ENCODE measurements at regions not wholly inside any gene's neighbourhood (a gene's known extent, or its start where the extent isn't known, plus 50 kb on each side); places are given as distances from the start of the nearest gene placed in this dataset.
A peak's percentile ranks its signal among the peaks of the same experiment; 100 is the strongest.

- no peak for DNase-seq (ENCODE audit: low read depth)
These were observed 309.4 kb upstream of the TMTC1 start for GRCh38 chr12:30092983-30093617.

GRCh38 chr12:30090258-30090657, 306.5 kb upstream of the TMTC1 start:
- DNase-seq (ENCODE audit: low read depth) = no peak

- no peak for DNase-seq (ENCODE audit: low read depth)
These were observed 304.7 kb upstream of the TMTC1 start for GRCh38 chr12:30088259-30088995.

- DNase-seq (ENCODE audit: low read depth) = no peak
These were observed 298.6 kb upstream of the TMTC1 start for GRCh38 chr12:30082381-30082780.

- DNase-seq (ENCODE audit: low read depth) = no peak
These were observed 291.2 kb upstream of the TMTC1 start for GRCh38 chr12:30074916-30075315.

GRCh38 chr12:30072824-30073223, 289.1 kb upstream of the TMTC1 start:
- no peak for DNase-seq (ENCODE audit: low read depth)

GRCh38 chr12:30067146-30067545, 283.4 kb upstream of the TMTC1 start:
- no peak for DNase-seq (ENCODE audit: low read depth)

- DNase-seq (ENCODE audit: low read depth) = no peak
These were observed 281.2 kb upstream of the TMTC1 start for GRCh38 chr12:30064906-30065305.

- no peak for DNase-seq (ENCODE audit: low read depth)
These were observed 279.7 kb upstream of the TMTC1 start for GRCh38 chr12:30063435-30063945.

- no peak for DNase-seq (ENCODE audit: low read depth)
These were observed 264.6 kb upstream of the TMTC1 start for GRCh38 chr12:30048371-30048770.

GRCh38 chr12:30047516-30048254, 263.9 kb upstream of the TMTC1 start:
- no peak for DNase-seq (ENCODE audit: low read depth)

GRCh38 chr12:30046376-30046775, 262.6 kb upstream of the TMTC1 start:
- no peak for DNase-seq (ENCODE audit: low read depth)

GRCh38 chr12:30045171-30045570, 261.4 kb upstream of the TMTC1 start:
- DNase-seq (ENCODE audit: low read depth) = no peak

- no peak for DNase-seq (ENCODE audit: low read depth)
These were observed 260.5 kb upstream of the TMTC1 start for GRCh38 chr12:30044206-30044605.

- DNase-seq (ENCODE audit: low read depth) = no peak
These were observed 259.6 kb upstream of the TMTC1 start for GRCh38 chr12:30043151-30043847.

GRCh38 chr12:30041096-30041495, 257.4 kb upstream of the TMTC1 start:
- no peak for DNase-seq (ENCODE audit: low read depth)

- DNase-seq (ENCODE audit: low read depth) = no peak
These were observed 247.1 kb upstream of the TMTC1 start for GRCh38 chr12:30030693-30031374.

GRCh38 chr12:30026621-30027234, 243.0 kb upstream of the TMTC1 start:
- DNase-seq (ENCODE audit: low read depth) = peak; percentile 54

GRCh38 chr12:30025317-30025716, 241.6 kb upstream of the TMTC1 start:
- DNase-seq (ENCODE audit: low read depth) = no peak

GRCh38 chr12:30023186-30023585, 239.4 kb upstream of the TMTC1 start:
- no peak for DNase-seq (ENCODE audit: low read depth)
